ENCODE measurements at regions not wholly inside any gene's neighbourhood (a gene's known extent, or its start where the extent isn't known, plus 50 kb on each side); places are given as distances from the start of the nearest gene placed in this dataset.

- intact Hi-C loops (cut with DNase I) = no loop called here
- no peak for FAIRE-seq
- no peak overlapping the region for H3K4me3 ChIP-seq (ENCODE audit: low read length in 3 of 3)
- H3K4me1 ChIP-seq (ENCODE audit: control insufficient read depth in 2 of 3, insufficient read depth in 2 of 3, low read depth in 1 of 3, low read length in 3 of 3) = no peaks in the 10 kb centered on the region
- no peaks in the 10 kb centered on the region for H3K27me3 ChIP-seq (ENCODE audit: control insufficient read depth, insufficient read depth, low read length)
- no peak overlapping the region for H3K27ac ChIP-seq (ENCODE audit: low read depth in 2 of 2, low read length in 2 of 2)
- no peak for DNase-seq
- TF ChIP-seq CTCF (IDR thresholded peaks at IDR 0.05; ENCODE audit: borderline replicate concordance, extremely low read depth, insufficient read depth) = no peak
- H3K9ac ChIP-seq (ENCODE audit: low read length in 3 of 3) = no peak overlapping the region
- H3K36me3 ChIP-seq (ENCODE audit: control insufficient read depth in 2 of 3, insufficient read depth in 3 of 3, low read length in 3 of 3) = no peaks in the 10 kb centered on the region
- H3K9me3 ChIP-seq (ENCODE audit: control insufficient read depth in 2 of 3, insufficient read depth in 1 of 3, low read length in 3 of 3) = peaks cover 0 to 3% (median 0%) of the 10 kb centered on the region in 3 donors
Observed at GRCh38 chr3:174488527-174488926, 370.6 kb upstream of the NAALADL2 start.

- DNase-seq (peak in 2 of 5 donors; percentile 36 to 53), FAIRE-seq (no peak)
- intact Hi-C loops (cut with DNase I) = no loop called here
- Histone ChIP-seq H3K27ac (ENCODE audit: low read depth in 2 of 2, low read length in 2 of 2) (no peak overlapping the region), H3K4me1 (ENCODE audit: control insufficient read depth in 2 of 3, insufficient read depth in 2 of 3, low read depth in 1 of 3, low read length in 3 of 3) (no peaks in the 10 kb centered on the region), H3K27me3 (ENCODE audit: control insufficient read depth, insufficient read depth, low read length) (no peaks in the 10 kb centered on the region), H3K4me3 (ENCODE audit: low read length in 3 of 3) (no peak overlapping the region), H3K9me3 (ENCODE audit: control insufficient read depth in 2 of 3, insufficient read depth in 1 of 3, low read length in 3 of 3) (no peaks in the 10 kb centered on the region), H3K9ac (ENCODE audit: low read length in 3 of 3) (no peak overlapping the region), H3K36me3 (ENCODE audit: control insufficient read depth in 2 of 3, insufficient read depth in 3 of 3, low read length in 3 of 3) (no peaks in the 10 kb centered on the region)
- TF ChIP-seq CTCF (IDR thresholded peaks at IDR 0.05; ENCODE audit: borderline replicate concordance, extremely low read depth, insufficient read depth) = no peak
Observed at GRCh38 chr3:174495311-174495710, 363.8 kb upstream of the NAALADL2 start.

- DNase-seq = no peak
- no peaks in the 10 kb centered on the region for H3K36me3 ChIP-seq (ENCODE audit: control insufficient read depth in 2 of 3, insufficient read depth in 3 of 3, low read length in 3 of 3)
- no peak overlapping the region for H3K9ac ChIP-seq (ENCODE audit: low read length in 3 of 3)
- H3K27me3 ChIP-seq (ENCODE audit: control insufficient read depth, insufficient read depth, low read length) = no peaks in the 10 kb centered on the region
- FAIRE-seq = no peak
- intact Hi-C loops (cut with DNase I) = no loop called here
- H3K4me3 ChIP-seq (ENCODE audit: low read length in 3 of 3) = no peak overlapping the region
- no peak for TF ChIP-seq CTCF (IDR thresholded peaks at IDR 0.05; ENCODE audit: borderline replicate concordance, extremely low read depth, insufficient read depth)
- H3K4me1 ChIP-seq (ENCODE audit: control insufficient read depth in 2 of 3, insufficient read depth in 2 of 3, low read depth in 1 of 3, low read length in 3 of 3) = no peaks in the 10 kb centered on the region
- no peaks in the 10 kb centered on the region for H3K9me3 ChIP-seq (ENCODE audit: control insufficient read depth in 2 of 3, insufficient read depth in 1 of 3, low read length in 3 of 3)
- H3K27ac ChIP-seq (ENCODE audit: low read depth in 2 of 2, low read length in 2 of 2) = no peak overlapping the region
Observed at GRCh38 chr3:174495928-174496327, 363.2 kb upstream of the NAALADL2 start.

- no peak for FAIRE-seq
- Histone ChIP-seq H3K9me3 (ENCODE audit: control insufficient read depth in 2 of 3, insufficient read depth in 1 of 3, low read length in 3 of 3) (no peaks in the 10 kb centered on the region), H3K27ac (ENCODE audit: low read depth in 2 of 2, low read length in 2 of 2) (no peak overlapping the region), H3K4me1 (ENCODE audit: control insufficient read depth in 2 of 3, insufficient read depth in 2 of 3, low read depth in 1 of 3, low read length in 3 of 3) (no peaks in the 10 kb centered on the region), H3K9ac (ENCODE audit: low read length in 3 of 3) (no peak overlapping the region), H3K27me3 (ENCODE audit: control insufficient read depth, insufficient read depth, low read length) (no peaks in the 10 kb centered on the region), H3K36me3 (ENCODE audit: control insufficient read depth in 2 of 3, insufficient read depth in 3 of 3, low read length in 3 of 3) (no peaks in the 10 kb centered on the region), H3K4me3 (ENCODE audit: low read length in 3 of 3) (no peak overlapping the region)
- TF ChIP-seq CTCF (IDR thresholded peaks at IDR 0.05; ENCODE audit: borderline replicate concordance, extremely low read depth, insufficient read depth) = no peak
- no peak for DNase-seq
- intact Hi-C loops (cut with DNase I) = no loop called here
Observed at GRCh38 chr3:174498638-174499037, 360.5 kb upstream of the NAALADL2 start.

Data from kidney (tissue), 13 donors.